Chondrocyte (in vitro differentiated cells): ENCODE measurements at regions not wholly inside any gene's neighbourhood (a gene's known extent, or its start where the extent isn't known, plus 50 kb on each side); places are given as distances from the start of the nearest gene placed in this dataset.

Experiments used
- DNase-seq: peaks from one replicate; pipeline ENCODE4 v3.0.0; 2021; ENCODE audit warnings: mixed read lengths, low spot score
- H3K27ac Mint-ChIP-seq: one replicate; pipeline ENCODE4 v1.8.0; 2021; ENCODE audit warnings: mild to moderate bottlenecking, moderate library complexity, mixed read lengths; ENCODE audit not compliant: unreplicated experiment
- H3K27me3 Mint-ChIP-seq: 2 replicates; pipeline ENCODE4 v1.8.0; 2021; ENCODE audit warnings: low read depth, mixed read lengths
- H3K36me3 Mint-ChIP-seq: 2 replicates; pipeline ENCODE4 v1.8.0; 2021; ENCODE audit warnings: low read depth, mixed read lengths
- H3K4me1 Mint-ChIP-seq: 2 replicates; pipeline ENCODE4 v1.8.0; 2021; ENCODE audit warnings: low read depth, mild to moderate bottlenecking, mixed read lengths
- H3K4me3 Mint-ChIP-seq: one replicate; pipeline ENCODE4 v1.8.0; 2021; ENCODE audit warnings: mild to moderate bottlenecking, moderate library complexity, mixed read lengths; ENCODE audit not compliant: unreplicated experiment
- H3K9me3 Mint-ChIP-seq: 2 replicates; pipeline ENCODE4 v1.8.0; 2021; ENCODE audit warnings: low read depth, mixed read lengths
- TF ChIP-seq, protein P1 (sequence below): fragments of 200-600 bp; sonication (generic); IDR thresholded peaks from 2 replicates; pipeline ENCODE4 v1.5.0; 2021; ENCODE audit warnings: antibody characterized with exemption, mild to moderate bottlenecking, moderate library complexity

DNA sequence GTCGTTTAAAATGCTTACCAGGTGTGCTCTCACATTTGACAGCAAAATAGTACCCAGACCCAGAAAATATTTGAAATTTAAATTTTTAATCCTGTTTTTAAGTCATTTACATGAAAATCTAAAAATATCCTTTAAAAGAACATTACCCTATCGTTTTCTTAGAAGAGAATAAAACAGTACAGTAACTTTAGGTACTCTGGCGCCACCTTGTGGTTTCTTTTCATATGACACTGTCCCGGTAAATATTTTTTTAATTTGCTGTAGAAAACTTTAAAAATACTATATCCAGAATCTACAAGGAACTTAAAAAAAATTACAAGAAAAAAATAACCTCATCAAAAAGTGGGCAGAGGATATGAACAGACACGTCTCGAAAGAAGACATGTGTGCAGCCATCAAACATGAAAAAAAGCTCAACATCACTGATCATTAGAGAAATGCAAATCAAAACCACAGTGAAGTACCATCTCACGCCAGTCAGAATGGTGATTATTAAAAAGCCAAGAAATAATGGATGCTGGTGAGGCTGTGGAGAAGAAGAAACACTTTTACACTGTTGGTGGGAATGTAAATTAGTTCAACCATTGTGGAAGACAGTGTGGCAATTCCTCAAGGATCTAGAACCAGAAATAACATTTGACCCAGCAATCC is 129.2 kb downstream of the RGS21 start:
- Mint-ChIP-seq H3K36me3 (no peaks in the 10 kb centered on the region), H3K4me1 (peaks cover 30% of the 10 kb centered on the region), H3K4me3 (no peak overlapping the region), H3K27me3 (no peaks in the 10 kb centered on the region), H3K27ac (no peak overlapping the region), H3K9me3 (no peaks in the 10 kb centered on the region)
- TF ChIP-seq, protein P1, sequence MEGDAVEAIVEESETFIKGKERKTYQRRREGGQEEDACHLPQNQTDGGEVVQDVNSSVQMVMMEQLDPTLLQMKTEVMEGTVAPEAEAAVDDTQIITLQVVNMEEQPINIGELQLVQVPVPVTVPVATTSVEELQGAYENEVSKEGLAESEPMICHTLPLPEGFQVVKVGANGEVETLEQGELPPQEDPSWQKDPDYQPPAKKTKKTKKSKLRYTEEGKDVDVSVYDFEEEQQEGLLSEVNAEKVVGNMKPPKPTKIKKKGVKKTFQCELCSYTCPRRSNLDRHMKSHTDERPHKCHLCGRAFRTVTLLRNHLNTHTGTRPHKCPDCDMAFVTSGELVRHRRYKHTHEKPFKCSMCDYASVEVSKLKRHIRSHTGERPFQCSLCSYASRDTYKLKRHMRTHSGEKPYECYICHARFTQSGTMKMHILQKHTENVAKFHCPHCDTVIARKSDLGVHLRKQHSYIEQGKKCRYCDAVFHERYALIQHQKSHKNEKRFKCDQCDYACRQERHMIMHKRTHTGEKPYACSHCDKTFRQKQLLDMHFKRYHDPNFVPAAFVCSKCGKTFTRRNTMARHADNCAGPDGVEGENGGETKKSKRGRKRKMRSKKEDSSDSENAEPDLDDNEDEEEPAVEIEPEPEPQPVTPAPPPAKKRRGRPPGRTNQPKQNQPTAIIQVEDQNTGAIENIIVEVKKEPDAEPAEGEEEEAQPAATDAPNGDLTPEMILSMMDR, result peak; percentile 98
- DNase-seq, result no peak

DNA sequence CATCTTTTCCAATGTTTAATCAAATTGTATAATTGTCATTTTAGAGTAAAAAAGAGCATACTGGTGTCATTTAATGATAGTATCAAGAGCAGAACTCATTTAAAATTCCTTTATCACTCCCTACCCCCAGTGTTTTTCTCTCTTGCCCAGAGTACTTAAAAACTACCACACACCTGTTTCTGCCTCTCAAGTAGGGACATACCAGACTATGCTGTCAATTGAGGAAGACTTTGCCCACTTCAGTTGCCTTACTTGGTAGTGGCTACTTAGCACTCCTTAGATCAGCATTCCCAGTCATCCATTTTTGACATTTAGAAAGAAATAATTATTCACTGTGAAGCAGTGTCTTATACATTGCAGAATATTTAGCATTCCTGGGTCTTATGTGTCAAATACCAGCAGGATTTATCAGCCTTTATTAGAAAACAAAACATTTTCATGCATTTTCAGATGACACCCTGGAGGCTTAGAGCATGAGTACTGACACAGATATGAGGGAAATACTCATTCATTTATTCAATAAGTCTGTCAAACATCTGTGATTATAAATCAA is 127.5 kb upstream of the RGS1 start:
- Mint-ChIP-seq H3K27me3 (no peaks in the 10 kb centered on the region), H3K27ac (no peak overlapping the region), H3K4me3 (no peak overlapping the region), H3K4me1 (peaks cover 31% of the 10 kb centered on the region), H3K36me3 (no peaks in the 10 kb centered on the region), H3K9me3 (no peaks in the 10 kb centered on the region)
- no peak for DNase-seq
- TF ChIP-seq, protein P1, result no peak

DNA sequence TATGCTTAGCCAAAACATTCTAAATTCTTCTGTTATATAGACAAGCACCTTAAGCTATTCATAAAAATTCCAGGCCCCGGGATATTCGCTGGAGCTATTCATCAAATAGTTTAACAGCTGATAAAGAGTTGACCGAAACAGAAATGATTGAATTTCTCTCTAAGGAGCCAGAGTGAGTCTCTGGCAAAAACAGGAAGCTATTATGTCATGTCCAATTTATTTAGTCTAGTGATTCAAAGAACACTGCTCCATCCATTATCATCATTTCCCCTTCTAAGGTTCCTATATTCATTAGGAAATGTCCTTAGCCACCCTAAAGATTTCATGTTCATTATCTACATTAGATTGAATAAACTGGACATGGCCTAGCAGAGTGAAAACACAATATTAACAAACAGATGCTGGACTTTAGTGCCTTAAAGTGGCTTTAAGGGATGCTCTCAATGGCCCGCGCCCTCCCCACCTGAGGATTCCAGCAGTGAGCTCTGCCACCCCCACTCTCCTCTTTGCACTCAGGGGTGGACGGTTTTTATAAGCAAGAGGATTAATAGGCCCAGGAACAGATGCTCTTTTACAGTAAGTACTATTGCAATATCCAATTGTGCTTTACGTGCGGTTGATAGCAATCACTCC is 122.1 kb upstream of the RGS1 start:
- Mint-ChIP-seq H3K27me3 (no peaks in the 10 kb centered on the region), H3K4me1 (peaks cover 12% of the 10 kb centered on the region), H3K27ac (no peak overlapping the region), H3K4me3 (no peak overlapping the region), H3K36me3 (no peaks in the 10 kb centered on the region), H3K9me3 (no peaks in the 10 kb centered on the region)
- TF ChIP-seq, protein P1, result no peak
- no peak for DNase-seq

DNA sequence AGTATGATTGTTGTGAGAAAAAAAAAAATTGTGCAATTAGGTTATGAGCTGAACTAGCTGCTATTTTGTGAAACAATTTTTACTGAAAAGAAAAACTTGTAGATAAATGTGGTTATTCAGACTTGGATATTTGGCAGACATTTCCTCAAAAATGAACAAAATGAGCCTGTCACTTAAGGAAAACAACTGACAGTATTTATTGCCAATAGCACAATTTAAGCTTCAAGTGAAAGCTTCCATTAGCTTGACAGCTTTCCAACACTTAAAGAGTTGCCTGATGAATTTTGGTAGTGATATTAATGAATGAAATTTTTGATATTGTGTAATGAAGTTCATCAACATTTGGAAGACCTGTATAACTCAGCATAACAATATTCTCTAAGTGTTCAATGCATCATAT is 116.1 kb upstream of the RGS1 start:
- no peaks in the 10 kb centered on the region for H3K36me3 Mint-ChIP-seq
- H3K9me3 Mint-ChIP-seq, result no peaks in the 10 kb centered on the region
- no peaks in the 10 kb centered on the region for H3K4me1 Mint-ChIP-seq
- TF ChIP-seq, protein P1, result no peak
- no peak for DNase-seq
- H3K27ac Mint-ChIP-seq, result no peak overlapping the region
- H3K27me3 Mint-ChIP-seq, result peaks cover 5% of the 10 kb centered on the region
- H3K4me3 Mint-ChIP-seq, result no peak overlapping the region

DNA sequence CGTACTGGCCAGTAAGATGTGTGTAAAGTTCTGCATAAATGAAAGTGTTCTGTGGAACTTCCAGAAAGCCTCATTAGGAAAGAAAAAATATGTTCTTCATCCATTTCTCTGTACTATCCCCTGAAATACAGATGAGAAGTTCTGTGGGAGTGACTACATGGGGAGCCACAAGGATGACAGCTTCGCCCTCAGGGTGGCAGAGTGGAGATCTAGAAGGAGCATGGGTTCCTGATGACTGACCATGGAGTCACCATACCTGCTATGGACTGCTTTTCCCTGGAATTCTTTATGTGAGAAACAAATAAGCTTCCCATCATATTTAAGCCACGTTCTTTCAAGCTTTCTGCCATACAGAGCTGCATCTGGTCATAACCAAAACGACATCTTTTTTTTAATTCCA is 113.9 kb upstream of the RGS1 start:
- peaks cover 8% of the 10 kb centered on the region for H3K27me3 Mint-ChIP-seq
- H3K36me3 Mint-ChIP-seq, result no peaks in the 10 kb centered on the region
- TF ChIP-seq, protein P1, result no peak
- H3K27ac Mint-ChIP-seq, result no peak overlapping the region
- DNase-seq, result no peak
- no peaks in the 10 kb centered on the region for H3K4me1 Mint-ChIP-seq
- peaks cover 4% of the 10 kb centered on the region for H3K9me3 Mint-ChIP-seq
- no peak overlapping the region for H3K4me3 Mint-ChIP-seq
